GM23338 (cell line): ENCODE measurements at regions not wholly inside any gene's neighbourhood (a gene's known extent, or its start where the extent isn't known, plus 50 kb on each side); places are given as distances from the start of the nearest gene placed in this dataset.

Source experiments
- ATAC-seq: fragments of 200-7000 bp; cut with Tn5 transposase; 3 replicates; pipeline ENCODE4 v1.9.1; 2020
- DNase-seq: peaks from one replicate; pipeline ENCODE4 v3.0.0-alpha.2; 2015; ENCODE audit warnings: low spot score
- H2AFZ ChIP-seq: fragments of 200-600 bp; sonication (generic); 2 replicates; pipeline ENCODE4 v1.8.0; 2016; ENCODE audit warnings: antibody characterized with exemption, mild to moderate bottlenecking, moderate library complexity
- H3F3A ChIP-seq: fragments of 200-600 bp; sonication (generic); replicated peaks from 2 replicates; pipeline ENCODE4 v1.8.0; 2017; ENCODE audit warnings: antibody characterized with exemption, mixed run types, low read depth
- H3K27ac ChIP-seq: fragments of 200-600 bp; sonication (generic); 2 replicates; pipeline ENCODE4 v1.6.1; 2016; ENCODE audit warnings: low read depth
- H3K27me3 ChIP-seq: fragments of 200-600 bp; sonication (generic); 2 replicates; pipeline ENCODE4 v1.8.0; 2016; ENCODE audit warnings: mild to moderate bottlenecking, mixed run types, moderate library complexity; ENCODE audit not compliant: insufficient read depth
- H3K36me3 ChIP-seq: fragments of 200-600 bp; sonication (generic); 2 replicates; pipeline ENCODE4 v1.8.0; 2016; ENCODE audit warnings: mild to moderate bottlenecking; ENCODE audit not compliant: insufficient read depth
- H3K4me1 ChIP-seq: fragments of 200-600 bp; sonication (generic); 2 replicates; pipeline ENCODE4 v1.8.0; 2016; ENCODE audit warnings: mild to moderate bottlenecking, moderate library complexity; ENCODE audit not compliant: insufficient read depth
- H3K4me2 ChIP-seq: fragments of 200-600 bp; sonication (generic); 2 replicates; pipeline ENCODE4 v1.7.1; 2017; ENCODE audit warnings: mixed run types
- H3K4me3 ChIP-seq: fragments of 200-600 bp; sonication (generic); 2 replicates; pipeline ENCODE4 v1.6.1; 2016; ENCODE audit warnings: mixed run types
- H3K79me2 ChIP-seq: fragments of 200-600 bp; sonication (generic); replicated peaks from 2 replicates; pipeline ENCODE4 v1.8.0; 2017; ENCODE audit warnings: mild to moderate bottlenecking; ENCODE audit not compliant: insufficient read depth
- H3K9me2 ChIP-seq: fragments of 200-600 bp; sonication (generic); 2 replicates; pipeline ENCODE4 v1.8.0; 2017; ENCODE audit not compliant: insufficient read depth
- H4K20me1 ChIP-seq: fragments of 200-600 bp; sonication (generic); replicated peaks from 2 replicates; pipeline ENCODE4 v1.8.0; 2017; ENCODE audit warnings: mild to moderate bottlenecking; ENCODE audit not compliant: insufficient read depth
- H3K27ac Mint-ChIP-seq: 2 replicates; pipeline ENCODE4 v1.8.0; 2020; ENCODE audit warnings: inconsistent platforms, mild to moderate bottlenecking, moderate library complexity, mixed read lengths
- H3K27me3 Mint-ChIP-seq: 3 replicates; pipeline ENCODE4 v1.8.0; 2022; ENCODE audit warnings: low read depth, mild to moderate bottlenecking, moderate library complexity, mixed read lengths, inconsistent platforms; ENCODE audit not compliant: insufficient read depth, poor library complexity
- H3K36me3 Mint-ChIP-seq: 3 replicates; pipeline ENCODE4 v1.8.0; 2021; ENCODE audit warnings: low read depth, mild to moderate bottlenecking, inconsistent platforms, moderate library complexity, mixed read lengths
- H3K4me1 Mint-ChIP-seq: 3 replicates; pipeline ENCODE4 v1.8.0; 2020; ENCODE audit warnings: mild to moderate bottlenecking, inconsistent platforms, mixed read lengths
- H3K4me3 Mint-ChIP-seq: 3 replicates; pipeline ENCODE4 v1.8.0; 2021; ENCODE audit warnings: moderate library complexity, mild to moderate bottlenecking, inconsistent platforms, mixed read lengths
- H3K9me3 Mint-ChIP-seq: 3 replicates; pipeline ENCODE4 v1.8.0; 2020; ENCODE audit warnings: moderate library complexity, mild to moderate bottlenecking, inconsistent platforms, mixed read lengths
- EZH2 ChIP-seq: fragments of 200-600 bp; sonication (generic); IDR thresholded peaks from one replicate; pipeline ENCODE4 v1.8.0; 2017; ENCODE audit warnings: antibody characterized with exemption, mild to moderate bottlenecking, low read depth; ENCODE audit not compliant: unreplicated experiment
- EZH2phosphoT487 ChIP-seq: fragments of 200-600 bp; sonication (generic); IDR thresholded peaks from one replicate; pipeline ENCODE4 v1.8.1; 2018; ENCODE audit warnings: antibody characterized with exemption; ENCODE audit not compliant: unreplicated experiment
- JUNB ChIP-seq: IDR thresholded peaks from one replicate; pipeline ENCODE4 v1.6.1; 2016; ENCODE audit warnings: antibody characterized with exemption; ENCODE audit not compliant: unreplicated experiment
- POLR2AphosphoS5 ChIP-seq: IDR thresholded peaks from 2 replicates; pipeline ENCODE4 v1.6.1; 2016; ENCODE audit warnings: antibody characterized with exemption, low read depth
- STAT1 ChIP-seq: IDR thresholded peaks from one replicate; pipeline ENCODE4 v1.6.1; 2016; ENCODE audit warnings: antibody characterized with exemption; ENCODE audit not compliant: unreplicated experiment
- ZNF114 ChIP-seq: fragments of 250-450 bp; sonication (Bioruptor Pico); IDR thresholded peaks from 2 replicates; pipeline ENCODE4 v1.5.0; 2020; ENCODE audit warnings: mild to moderate bottlenecking, moderate library complexity
- TF ChIP-seq, protein P1 (sequence below): fragments of 250-450 bp; sonication (Bioruptor Pico); IDR thresholded peaks from 2 replicates; pipeline ENCODE4 v1.5.0; 2020; ENCODE audit warnings: mild to moderate bottlenecking, moderate library complexity
- TF ChIP-seq, protein P2 (sequence below), 2 experiments: fragments of 200-600 bp in 1 of 2; sonication (generic) in 1 of 2; conservative IDR thresholded peaks; 2 replicates each; pipeline versions ENCODE4 v1.5.1 to v1.6.1; 2016 to 2017; ENCODE audit warnings: antibody characterized with exemption in 2 of 2, low read depth in 2 of 2, mild to moderate bottlenecking in 2 of 2, moderate library complexity in 1 of 2

DNA sequence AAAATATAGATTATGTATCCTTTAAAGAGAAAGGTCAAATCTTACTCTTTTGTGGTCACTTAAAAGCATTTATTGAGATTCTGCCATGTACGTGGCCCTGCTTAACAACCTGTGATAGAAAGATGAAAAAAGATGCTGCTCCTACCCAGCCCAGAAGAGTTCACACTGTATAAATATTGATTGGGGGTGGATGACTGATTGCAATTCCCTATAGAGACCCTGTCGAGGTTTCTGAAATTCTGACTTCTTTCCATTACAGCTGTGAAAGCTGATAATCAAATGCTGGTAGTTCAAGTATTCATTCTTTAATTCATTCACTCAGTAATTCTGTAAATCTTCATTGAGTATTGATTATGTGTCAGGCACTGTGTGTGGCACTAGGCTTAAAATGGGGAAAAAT lies 114.1 kb upstream of the CHL1 start (continued):
- TF ChIP-seq, protein P1, sequence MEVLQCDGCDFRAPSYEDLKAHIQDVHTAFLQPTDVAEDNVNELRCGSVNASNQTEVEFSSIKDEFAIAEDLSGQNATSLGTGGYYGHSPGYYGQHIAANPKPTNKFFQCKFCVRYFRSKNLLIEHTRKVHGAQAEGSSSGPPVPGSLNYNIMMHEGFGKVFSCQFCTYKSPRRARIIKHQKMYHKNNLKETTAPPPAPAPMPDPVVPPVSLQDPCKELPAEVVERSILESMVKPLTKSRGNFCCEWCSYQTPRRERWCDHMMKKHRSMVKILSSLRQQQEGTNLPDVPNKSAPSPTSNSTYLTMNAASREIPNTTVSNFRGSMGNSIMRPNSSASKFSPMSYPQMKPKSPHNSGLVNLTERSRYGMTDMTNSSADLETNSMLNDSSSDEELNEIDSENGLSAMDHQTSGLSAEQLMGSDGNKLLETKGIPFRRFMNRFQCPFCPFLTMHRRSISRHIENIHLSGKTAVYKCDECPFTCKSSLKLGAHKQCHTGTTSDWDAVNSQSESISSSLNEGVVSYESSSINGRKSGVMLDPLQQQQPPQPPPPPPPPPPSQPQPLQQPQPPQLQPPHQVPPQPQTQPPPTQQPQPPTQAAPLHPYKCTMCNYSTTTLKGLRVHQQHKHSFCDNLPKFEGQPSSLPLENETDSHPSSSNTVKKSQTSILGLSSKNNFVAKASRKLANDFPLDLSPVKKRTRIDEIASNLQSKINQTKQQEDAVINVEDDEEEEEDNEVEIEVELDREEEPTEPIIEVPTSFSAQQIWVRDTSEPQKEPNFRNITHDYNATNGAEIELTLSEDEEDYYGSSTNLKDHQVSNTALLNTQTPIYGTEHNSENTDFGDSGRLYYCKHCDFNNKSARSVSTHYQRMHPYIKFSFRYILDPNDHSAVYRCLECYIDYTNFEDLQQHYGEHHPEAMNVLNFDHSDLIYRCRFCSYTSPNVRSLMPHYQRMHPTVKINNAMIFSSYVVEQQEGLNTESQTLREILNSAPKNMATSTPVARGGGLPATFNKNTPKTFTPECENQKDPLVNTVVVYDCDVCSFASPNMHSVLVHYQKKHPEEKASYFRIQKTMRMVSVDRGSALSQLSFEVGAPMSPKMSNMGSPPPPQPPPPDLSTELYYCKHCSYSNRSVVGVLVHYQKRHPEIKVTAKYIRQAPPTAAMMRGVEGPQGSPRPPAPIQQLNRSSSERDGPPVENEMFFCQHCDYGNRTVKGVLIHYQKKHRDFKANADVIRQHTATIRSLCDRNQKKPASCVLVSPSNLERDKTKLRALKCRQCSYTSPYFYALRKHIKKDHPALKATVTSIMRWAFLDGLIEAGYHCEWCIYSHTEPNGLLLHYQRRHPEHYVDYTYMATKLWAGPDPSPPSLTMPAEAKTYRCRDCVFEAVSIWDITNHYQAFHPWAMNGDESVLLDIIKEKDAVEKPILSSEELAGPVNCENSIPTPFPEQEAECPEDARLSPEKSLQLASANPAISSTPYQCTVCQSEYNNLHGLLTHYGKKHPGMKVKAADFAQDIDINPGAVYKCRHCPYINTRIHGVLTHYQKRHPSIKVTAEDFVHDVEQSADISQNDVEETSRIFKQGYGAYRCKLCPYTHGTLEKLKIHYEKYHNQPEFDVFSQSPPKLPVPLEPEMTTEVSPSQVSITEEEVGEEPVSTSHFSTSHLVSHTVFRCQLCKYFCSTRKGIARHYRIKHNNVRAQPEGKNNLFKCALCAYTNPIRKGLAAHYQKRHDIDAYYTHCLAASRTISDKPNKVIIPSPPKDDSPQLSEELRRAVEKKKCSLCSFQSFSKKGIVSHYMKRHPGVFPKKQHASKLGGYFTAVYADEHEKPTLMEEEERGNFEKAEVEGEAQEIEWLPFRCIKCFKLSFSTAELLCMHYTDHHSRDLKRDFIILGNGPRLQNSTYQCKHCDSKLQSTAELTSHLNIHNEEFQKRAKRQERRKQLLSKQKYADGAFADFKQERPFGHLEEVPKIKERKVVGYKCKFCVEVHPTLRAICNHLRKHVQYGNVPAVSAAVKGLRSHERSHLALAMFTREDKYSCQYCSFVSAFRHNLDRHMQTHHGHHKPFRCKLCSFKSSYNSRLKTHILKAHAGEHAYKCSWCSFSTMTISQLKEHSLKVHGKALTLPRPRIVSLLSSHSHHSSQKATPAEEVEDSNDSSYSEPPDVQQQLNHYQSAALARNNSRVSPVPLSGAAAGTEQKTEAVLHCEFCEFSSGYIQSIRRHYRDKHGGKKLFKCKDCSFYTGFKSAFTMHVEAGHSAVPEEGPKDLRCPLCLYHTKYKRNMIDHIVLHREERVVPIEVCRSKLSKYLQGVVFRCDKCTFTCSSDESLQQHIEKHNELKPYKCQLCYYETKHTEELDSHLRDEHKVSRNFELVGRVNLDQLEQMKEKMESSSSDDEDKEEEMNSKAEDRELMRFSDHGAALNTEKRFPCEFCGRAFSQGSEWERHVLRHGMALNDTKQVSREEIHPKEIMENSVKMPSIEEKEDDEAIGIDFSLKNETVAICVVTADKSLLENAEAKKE (CRISPR knock-in tag): no peak
- TF ChIP-seq EZH2 (no peak), EZH2phosphoT487 (no peak), POLR2AphosphoS5 (no peak), STAT1 (no peak), JUNB (no peak)
- TF ChIP-seq, protein P2, sequence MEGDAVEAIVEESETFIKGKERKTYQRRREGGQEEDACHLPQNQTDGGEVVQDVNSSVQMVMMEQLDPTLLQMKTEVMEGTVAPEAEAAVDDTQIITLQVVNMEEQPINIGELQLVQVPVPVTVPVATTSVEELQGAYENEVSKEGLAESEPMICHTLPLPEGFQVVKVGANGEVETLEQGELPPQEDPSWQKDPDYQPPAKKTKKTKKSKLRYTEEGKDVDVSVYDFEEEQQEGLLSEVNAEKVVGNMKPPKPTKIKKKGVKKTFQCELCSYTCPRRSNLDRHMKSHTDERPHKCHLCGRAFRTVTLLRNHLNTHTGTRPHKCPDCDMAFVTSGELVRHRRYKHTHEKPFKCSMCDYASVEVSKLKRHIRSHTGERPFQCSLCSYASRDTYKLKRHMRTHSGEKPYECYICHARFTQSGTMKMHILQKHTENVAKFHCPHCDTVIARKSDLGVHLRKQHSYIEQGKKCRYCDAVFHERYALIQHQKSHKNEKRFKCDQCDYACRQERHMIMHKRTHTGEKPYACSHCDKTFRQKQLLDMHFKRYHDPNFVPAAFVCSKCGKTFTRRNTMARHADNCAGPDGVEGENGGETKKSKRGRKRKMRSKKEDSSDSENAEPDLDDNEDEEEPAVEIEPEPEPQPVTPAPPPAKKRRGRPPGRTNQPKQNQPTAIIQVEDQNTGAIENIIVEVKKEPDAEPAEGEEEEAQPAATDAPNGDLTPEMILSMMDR (conservative IDR thresholded peaks at IDR 0.05; ENCODE audit: low read depth in 2 of 2): no peak

DNA sequence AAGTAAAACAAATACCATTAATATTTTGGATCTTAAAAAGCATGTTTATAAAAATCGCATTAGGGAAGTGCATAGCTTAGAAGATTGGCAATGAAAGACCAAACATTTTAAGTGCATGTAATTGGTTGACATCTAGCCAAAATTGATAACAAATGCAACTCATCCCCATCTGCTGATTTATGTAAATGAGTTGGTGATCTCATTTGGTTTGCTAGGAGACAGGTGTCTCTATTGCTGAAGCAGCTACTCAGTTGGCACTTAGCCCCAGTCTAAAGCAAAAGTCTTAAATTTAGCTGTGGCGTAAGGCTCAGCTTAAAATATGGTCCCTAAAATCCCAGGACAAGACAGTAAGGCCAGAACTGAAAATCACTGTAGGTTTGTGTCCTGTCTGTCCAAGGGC lies 113.5 kb upstream of the CHL1 start:
- no peak overlapping the region for H3K27ac Mint-ChIP-seq
- H3K4me3 Mint-ChIP-seq: no peak overlapping the region
- no peaks in the 10 kb centered on the region for H3K4me1 Mint-ChIP-seq
- H3K27me3 ChIP-seq: no peaks in the 10 kb centered on the region
- no peak for ATAC-seq
- no peaks in the 10 kb centered on the region for H3K27me3 Mint-ChIP-seq
- H3K36me3 ChIP-seq: no peaks in the 10 kb centered on the region
- H3K9me3 Mint-ChIP-seq: peaks cover 97% of the 10 kb centered on the region
- no peak overlapping the region for H2AFZ ChIP-seq
- no peak overlapping the region for H3K4me2 ChIP-seq
- DNase-seq: no peak
- H3K9me2 ChIP-seq: 0 out of 2 replicates have a peak, but pooled peaks cover 8% of the 10 kb centered on the region
- no peak overlapping the region for H3K4me3 ChIP-seq
- H3K27ac ChIP-seq: no peak overlapping the region
- peaks cover 32% of the 10 kb centered on the region for H3K36me3 Mint-ChIP-seq
- H4K20me1 ChIP-seq: no peaks in the 10 kb centered on the region
- no peaks in the 10 kb centered on the region for H3F3A ChIP-seq
- H3K79me2 ChIP-seq: no peaks in the 10 kb centered on the region
- H3K4me1 ChIP-seq: no peaks in the 10 kb centered on the region
- TF ChIP-seq EZH2phosphoT487 (no peak), ZNF114 (CRISPR knock-in tag) (no peak), JUNB (no peak), EZH2 (no peak)
- TF ChIP-seq, protein P1 (CRISPR knock-in tag): no peak
